OCI-LY7 (cell line): ENCODE measurements at regions not wholly inside any gene's neighbourhood (a gene's known extent, or its start where the extent isn't known, plus 50 kb on each side); places are given as distances from the start of the nearest gene placed in this dataset.

ENCODE experiments used
- BruUV-seq: library from RNA; stranded (reverse); fragments of 400-500 nt; replicated peaks from 2 replicates; lab custom pipeline; 2021; lab: Mats Ljungman, UMichigan
- CTCF ChIA-PET: fragments of 300-600 bp; sonication (Branson Sonifier 250); formaldehyde crosslinking; loops from one replicate; lab custom pipeline; 2022; ENCODE audit warnings: antibody characterized with exemption; ENCODE audit not compliant: unreplicated experiment; lab: Charles Lee
- POLR2A ChIA-PET: fragments of 300-600 bp; sonication (Branson Sonifier 250); formaldehyde crosslinking; loops from one replicate; lab custom pipeline; 2022; ENCODE audit warnings: antibody characterized with exemption; lab: Charles Lee
- DNase-seq: peaks from one replicate; pipeline ENCODE4 v3.0.0-alpha.2; 2015; ENCODE audit warnings: low spot score
- H2AFZ ChIP-seq: fragments of 200-600 bp; sonication (generic), shearing (Covaris generic); 2 replicates; pipeline ENCODE4 v1.6.1; 2014; ENCODE audit warnings: mild to moderate bottlenecking, antibody characterized with exemption, low read length, moderate library complexity
- H3K27ac ChIP-seq: fragments of 200-600 bp; sonication (generic); 2 replicates; pipeline ENCODE4 v1.5.1; 2014; ENCODE audit warnings: mixed run types, low read depth, mild to moderate bottlenecking, moderate library complexity, low read length, inconsistent platforms; ENCODE audit not compliant: poor library complexity, severe bottlenecking
- H3K36me3 ChIP-seq: fragments of 200-600 bp; sonication (generic); 2 replicates; pipeline ENCODE4 v1.6.1; 2014; ENCODE audit warnings: mild to moderate bottlenecking, antibody characterized with exemption, low read length, moderate library complexity, mixed read lengths; ENCODE audit not compliant: insufficient read depth
- H3K4me1 ChIP-seq: fragments of 200-600 bp; sonication (generic); 2 replicates; pipeline ENCODE4 v1.5.1; 2014; ENCODE audit warnings: mild to moderate bottlenecking, low read length; ENCODE audit not compliant: insufficient read depth, poor library complexity, severe bottlenecking
- H3K4me2 ChIP-seq: fragments of 200-600 bp; sonication (generic); 2 replicates; pipeline ENCODE4 v1.6.1; 2014; ENCODE audit warnings: mild to moderate bottlenecking, low read length
- H3K4me3 ChIP-seq: fragments of 200-600 bp; sonication (generic); 2 replicates; pipeline ENCODE4 v1.5.1; 2014; ENCODE audit warnings: mild to moderate bottlenecking, low read depth, low read length; ENCODE audit not compliant: poor library complexity, severe bottlenecking
- H3K79me2 ChIP-seq: fragments of 200-600 bp; sonication (generic); 2 replicates; pipeline ENCODE4 v1.6.1; 2016; ENCODE audit warnings: low read depth, mild to moderate bottlenecking, low read length, moderate library complexity, mixed read lengths; ENCODE audit not compliant: insufficient read depth
- H3K9me2 ChIP-seq: fragments of 200-600 bp; sonication (generic); 2 replicates; pipeline ENCODE4 v1.6.1; 2016; ENCODE audit warnings: mild to moderate bottlenecking, low read length, mixed read lengths; ENCODE audit not compliant: insufficient read depth
- H3K9me3 ChIP-seq: fragments of 200-600 bp; sonication (generic); 2 replicates; pipeline ENCODE4 v1.6.1; 2014; ENCODE audit warnings: mild to moderate bottlenecking, mixed run types, low read length, mixed read lengths
- H4K20me1 ChIP-seq: fragments of 200-600 bp; sonication (generic); 2 replicates; pipeline ENCODE4 v1.6.1; 2014; ENCODE audit warnings: mild to moderate bottlenecking, antibody characterized with exemption, low read length, moderate library complexity, mixed read lengths; ENCODE audit not compliant: insufficient read depth
- CTCF ChIP-seq: fragments of 200-600 bp; sonication (generic); conservative IDR thresholded peaks from 2 replicates; pipeline ENCODE4 v1.5.1; 2014; ENCODE audit warnings: mild to moderate bottlenecking, antibody characterized with exemption, low read length, moderate library complexity, mixed read lengths
- EZH2phosphoT487 ChIP-seq: fragments of 200-600 bp; sonication (generic); IDR thresholded peaks from 2 replicates; pipeline ENCODE4 v1.6.1; 2018; ENCODE audit warnings: low read depth, borderline replicate concordance, mild to moderate bottlenecking, mixed run types, antibody characterized with exemption, low read length, moderate library complexity, mixed read lengths
- intact Hi-C: fragments of 100-400 bp; cut with micrococcal nuclease; formaldehyde crosslinking; loops from one replicate; pipeline ENCODE4 v1.10.0; 2022; ENCODE audit not compliant: unreplicated experiment

DNA sequence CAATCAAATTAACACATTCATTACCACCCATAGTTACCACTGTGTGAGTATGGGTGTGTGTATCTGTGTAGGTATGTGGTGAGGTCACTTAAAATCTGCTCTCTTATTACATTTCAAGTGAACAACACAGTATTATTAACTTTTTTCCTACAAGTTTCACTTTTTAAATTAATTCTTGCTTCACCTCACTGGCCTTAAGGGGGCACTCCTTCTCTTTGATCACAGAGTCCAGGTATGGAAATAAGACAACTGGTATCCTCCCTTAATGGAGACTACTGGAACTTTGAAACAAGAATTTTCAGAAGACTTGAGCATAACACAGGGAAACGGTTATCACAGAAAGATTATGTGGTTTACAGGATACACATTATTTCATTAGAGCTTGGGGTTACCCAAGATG is 255.8 kb downstream of the ASXL3 start:
- H3K79me2 ChIP-seq, result no peaks in the 10 kb centered on the region
- intact Hi-C loops, result loop anchor here (5.0 kb wide), 1 partner anchor 488 kb away; no protein-coding TSS in a partner anchor
- no peak overlapping the region for H3K4me3 ChIP-seq
- no peaks in the 10 kb centered on the region for H3K9me2 ChIP-seq
- H3K9me3 ChIP-seq, result no peaks in the 10 kb centered on the region
- peaks cover 23% of the 10 kb centered on the region for H3K4me1 ChIP-seq
- CTCF ChIA-PET, result no interaction called here
- TF ChIP-seq CTCF (peak; percentile 73), EZH2phosphoT487 (no peak)
- H3K36me3 ChIP-seq, result no peaks in the 10 kb centered on the region; the same call in 1 of the 2 replicates
- no peak overlapping the region for H3K4me2 ChIP-seq
- H4K20me1 ChIP-seq, result no peaks in the 10 kb centered on the region
- BruUV-seq, result no TSS peak
- H2AFZ ChIP-seq, result peak overlapping the region; percentile 69; the same call in 1 of the 2 replicates
- peak; percentile 41 for DNase-seq
- POLR2A ChIA-PET, result interaction anchor here (0.6 to 1.4 kb wide), 4 partner anchors 9 to 1566 kb away, joined by 3 to 4 read pairs (median 4); no protein-coding TSS in a partner anchor
- H3K27ac ChIP-seq, result no peak overlapping the region

GRCh38 chr18:33831424-33831823 is 253.4 kb downstream of the ASXL3 start:
- CTCF ChIA-PET, result no interaction called here
- DNase-seq, result no peak
- no peaks in the 10 kb centered on the region; the same call in 1 of the 2 replicates for H3K36me3 ChIP-seq
- intact Hi-C loops, result loop anchor here (5.0 kb wide), 1 partner anchor 491 kb away; no protein-coding TSS in a partner anchor
- H3K9me2 ChIP-seq, result no peaks in the 10 kb centered on the region
- no peaks in the 10 kb centered on the region for H3K79me2 ChIP-seq
- no peak overlapping the region for H3K4me3 ChIP-seq
- no peak overlapping the region for H3K4me2 ChIP-seq
- H3K9me3 ChIP-seq, result no peaks in the 10 kb centered on the region
- no peak for TF ChIP-seq EZH2phosphoT487
- TF ChIP-seq CTCF, result no peak
- POLR2A ChIA-PET, result interaction anchor here (0.6 to 1.2 kb wide), 3 partner anchors 9 to 445 kb away, joined by 3 to 5 read pairs (median 5); no protein-coding TSS in a partner anchor
- H3K4me1 ChIP-seq, result peaks cover 8% of the 10 kb centered on the region
- no peak overlapping the region for H2AFZ ChIP-seq
- H4K20me1 ChIP-seq, result no peaks in the 10 kb centered on the region
- no TSS peak for BruUV-seq
- no peak overlapping the region for H3K27ac ChIP-seq

DNA sequence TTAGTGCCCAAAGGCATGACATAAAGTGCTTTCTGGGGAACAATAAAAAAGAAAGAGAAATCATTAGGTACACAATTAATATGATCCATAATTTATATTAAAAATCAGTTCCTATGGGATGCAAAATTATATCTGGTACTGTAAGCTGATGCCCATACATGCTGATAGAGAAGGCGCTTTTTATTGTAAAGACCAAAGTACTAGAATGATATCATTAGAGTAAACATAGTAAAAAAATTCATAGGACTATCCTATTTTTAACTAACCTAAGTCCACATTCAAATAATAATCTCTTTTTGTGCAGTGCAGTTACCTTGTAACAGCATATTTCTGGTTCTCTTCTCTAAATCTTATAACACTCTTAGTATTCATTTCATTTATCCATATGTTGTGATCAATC is 252.2 kb downstream of the ASXL3 start:
- POLR2A ChIA-PET, result no interaction called here
- no peaks in the 10 kb centered on the region for H3K9me3 ChIP-seq

More for the DNA sequence above, 252.2 kb downstream of the ASXL3 start:
- Histone ChIP-seq H2AFZ (no peak overlapping the region), H4K20me1 (no peaks in the 10 kb centered on the region), H3K79me2 (no peaks in the 10 kb centered on the region), H3K4me3 (no peak overlapping the region), H3K27ac (no peak overlapping the region), H3K4me2 (no peak overlapping the region), H3K4me1 (peaks cover 8% of the 10 kb centered on the region), H3K9me2 (no peaks in the 10 kb centered on the region), H3K36me3 (no peaks in the 10 kb centered on the region; the same call in 1 of the 2 replicates)
- no peak for DNase-seq
- CTCF ChIA-PET, result no interaction called here
- no TSS peak for BruUV-seq
- TF ChIP-seq CTCF, result no peak
- TF ChIP-seq EZH2phosphoT487, result no peak
- intact Hi-C loops, result loop anchor here (5.0 kb wide), 1 partner anchor 492 kb away; no protein-coding TSS in a partner anchor
